ENCODE measurements at regions not wholly inside any gene's neighbourhood (a gene's known extent, or its start where the extent isn't known, plus 50 kb on each side); places are given as distances from the start of the nearest gene placed in this dataset.

- no peak for DNase-seq (ENCODE audit: low spot score)
These were observed 545.6 kb upstream of the LCORL start for GRCh38 chr4:18566970-18567799.

GRCh38 chr4:18559492-18559891 is 537.9 kb upstream of the LCORL start:
- no peak for DNase-seq (ENCODE audit: low spot score)

GRCh38 chr4:18556402-18556801 is 534.8 kb upstream of the LCORL start:
- DNase-seq (ENCODE audit: low spot score), result no peak

- peak; percentile 19 for DNase-seq (ENCODE audit: low spot score)
These were observed 518.8 kb upstream of the LCORL start for GRCh38 chr4:18540349-18540748.

GRCh38 chr4:18538121-18538520 is 516.6 kb upstream of the LCORL start:
- no peak for DNase-seq (ENCODE audit: low spot score)

GRCh38 chr4:18536428-18536827 is 514.9 kb upstream of the LCORL start:
- DNase-seq (ENCODE audit: low spot score), result no peak

- no peak for DNase-seq (ENCODE audit: low spot score)
These were observed 514.4 kb upstream of the LCORL start for GRCh38 chr4:18535948-18536347.

GRCh38 chr4:18533262-18533775 is 511.8 kb upstream of the LCORL start:
- no peak for DNase-seq (ENCODE audit: low spot score)

GRCh38 chr4:18531731-18532130 is 510.2 kb upstream of the LCORL start:
- DNase-seq (ENCODE audit: low spot score), result no peak

- DNase-seq (ENCODE audit: low spot score), result no peak
These were observed 507.9 kb upstream of the LCORL start for GRCh38 chr4:18529482-18529881.

- DNase-seq (ENCODE audit: low spot score), result no peak
These were observed 503.1 kb upstream of the LCORL start for GRCh38 chr4:18524667-18525066.

- DNase-seq (ENCODE audit: low spot score), result no peak
These were observed 496.5 kb upstream of the LCORL start for GRCh38 chr4:18518098-18518497.

- DNase-seq (ENCODE audit: low spot score), result no peak
These were observed 492.3 kb upstream of the LCORL start for GRCh38 chr4:18513861-18514260.

GRCh38 chr4:18512718-18513117 is 491.2 kb upstream of the LCORL start:
- DNase-seq (ENCODE audit: low spot score), result no peak

- DNase-seq (ENCODE audit: low spot score), result no peak
These were observed 490.2 kb upstream of the LCORL start for GRCh38 chr4:18511727-18512126.

- no peak for DNase-seq (ENCODE audit: low spot score)
These were observed 487.2 kb upstream of the LCORL start for GRCh38 chr4:18508786-18509185.

- DNase-seq (ENCODE audit: low spot score), result no peak
These were observed 459.4 kb upstream of the LCORL start for GRCh38 chr4:18480928-18481327.

GRCh38 chr4:18480342-18480741 is 458.8 kb upstream of the LCORL start:
- no peak for DNase-seq (ENCODE audit: low spot score)

GRCh38 chr4:18479825-18480224 is 458.3 kb upstream of the LCORL start:
- DNase-seq (ENCODE audit: low spot score), result no peak

- DNase-seq (ENCODE audit: low spot score), result no peak
These were observed 442.5 kb upstream of the LCORL start for GRCh38 chr4:18463987-18464559.

GRCh38 chr4:18458465-18458864 is 436.9 kb upstream of the LCORL start:
- DNase-seq (ENCODE audit: low spot score), result no peak

GRCh38 chr4:18454349-18454748 is 432.8 kb upstream of the LCORL start:
- no peak for DNase-seq (ENCODE audit: low spot score)

- no peak for DNase-seq (ENCODE audit: low spot score)
These were observed 423.6 kb upstream of the LCORL start for GRCh38 chr4:18445110-18445509.

- DNase-seq (ENCODE audit: low spot score), result no peak
These were observed 422.7 kb upstream of the LCORL start for GRCh38 chr4:18444206-18444605.
